Muscle layer of duodenum (tissue), 2 donors: ENCODE measurements at regions not wholly inside any gene's neighbourhood (a gene's known extent, or its start where the extent isn't known, plus 50 kb on each side); places are given as distances from the start of the nearest gene placed in this dataset.
"Not testable (repeated sequence)": the region's sequence is repeated elsewhere in the genome, so short reads cannot be mapped to it uniquely, and the experiment has no call there.

ENCODE experiments used
- H3K27ac ChIP-seq: one replicate; pipeline ENCODE4 v1.7.0; 2013; ENCODE audit warnings: mild to moderate bottlenecking, low read length
- H3K27me3 ChIP-seq: one replicate; pipeline ENCODE4 v1.7.0; 2013; ENCODE audit warnings: low read depth, mild to moderate bottlenecking, control low read depth, low read length
- H3K36me3 ChIP-seq, 2 donors: one replicate each; pipeline ENCODE4 v1.7.0; 2013; ENCODE audit warnings: low read length in 2 of 2, control low read depth in 1 of 2, mild to moderate bottlenecking in 1 of 2; ENCODE audit not compliant: insufficient read depth in 2 of 2, control insufficient read depth in 1 of 2
- H3K4me1 ChIP-seq, 2 donors: one replicate each; pipeline ENCODE4 v1.7.0; 2013; ENCODE audit warnings: low read length in 2 of 2, mild to moderate bottlenecking in 2 of 2, control low read depth in 1 of 2, moderate library complexity in 1 of 2; ENCODE audit not compliant: insufficient read depth in 2 of 2, control insufficient read depth in 1 of 2
- H3K4me3 ChIP-seq, 2 donors: one replicate each; pipeline ENCODE4 v1.7.0; 2013; ENCODE audit warnings: low read length in 2 of 2, low read depth in 1 of 2, mild to moderate bottlenecking in 1 of 2
- H3K9me3 ChIP-seq, 2 donors: one replicate each; pipeline ENCODE4 v1.7.0; 2013; ENCODE audit warnings: low read length in 2 of 2, control low read depth in 1 of 2, mild to moderate bottlenecking in 1 of 2; ENCODE audit not compliant: control insufficient read depth in 1 of 2
- donor health status: healthy.

DNA sequence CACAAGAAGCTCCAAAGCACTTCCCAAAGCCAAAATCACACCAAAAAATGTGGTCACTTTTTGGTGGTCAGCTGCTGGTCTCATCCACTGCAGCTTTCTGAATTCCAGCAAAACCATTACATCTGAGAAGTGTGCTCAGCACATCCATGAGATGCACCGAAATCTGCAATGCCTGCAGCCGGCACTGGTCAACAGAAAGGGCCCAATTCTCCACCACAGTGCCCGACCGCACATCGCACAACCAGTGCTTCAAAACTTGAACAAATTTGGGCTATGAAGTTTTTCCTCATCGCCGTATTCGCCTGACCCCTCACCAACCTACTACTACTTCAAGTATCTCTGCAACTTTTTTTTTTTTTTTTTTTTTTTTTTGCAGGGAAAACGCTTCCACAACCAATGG is 89.9 kb upstream of the LUZP2 start:
- Histone ChIP-seq H3K9me3 (no peaks in the 10 kb centered on the region), H3K36me3 (no peaks in the 10 kb centered on the region), H3K4me3 (no peak overlapping the region), H3K27ac (no peak overlapping the region), H3K4me1 (no peaks in the 10 kb centered on the region), H3K27me3 (no peaks in the 10 kb centered on the region)

DNA sequence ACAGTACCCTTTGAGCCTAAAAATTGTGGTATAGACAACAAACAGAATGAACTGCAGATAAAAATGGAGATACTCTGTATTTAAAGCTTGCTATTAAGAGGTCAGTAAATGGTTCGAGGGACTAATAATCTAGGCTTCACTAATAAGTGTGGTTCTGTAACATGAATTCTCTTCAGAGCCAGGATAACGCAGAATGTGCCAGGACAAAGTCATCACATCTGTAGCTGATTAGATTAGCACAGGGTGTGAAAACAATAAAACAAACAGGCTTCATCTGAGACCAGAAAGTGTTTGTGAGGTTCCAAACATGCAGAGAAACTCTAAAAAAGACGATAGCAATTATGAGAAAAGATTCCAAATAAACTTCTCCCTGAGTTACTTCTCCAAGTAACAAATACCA is 89.1 kb upstream of the LUZP2 start:
- H3K36me3 ChIP-seq = no peaks in the 10 kb centered on the region
- no peak overlapping the region for H3K27ac ChIP-seq
- no peaks in the 10 kb centered on the region for H3K27me3 ChIP-seq
- H3K4me3 ChIP-seq = no peak overlapping the region
- H3K9me3 ChIP-seq = no peaks in the 10 kb centered on the region
- H3K4me1 ChIP-seq = no peaks in the 10 kb centered on the region

DNA sequence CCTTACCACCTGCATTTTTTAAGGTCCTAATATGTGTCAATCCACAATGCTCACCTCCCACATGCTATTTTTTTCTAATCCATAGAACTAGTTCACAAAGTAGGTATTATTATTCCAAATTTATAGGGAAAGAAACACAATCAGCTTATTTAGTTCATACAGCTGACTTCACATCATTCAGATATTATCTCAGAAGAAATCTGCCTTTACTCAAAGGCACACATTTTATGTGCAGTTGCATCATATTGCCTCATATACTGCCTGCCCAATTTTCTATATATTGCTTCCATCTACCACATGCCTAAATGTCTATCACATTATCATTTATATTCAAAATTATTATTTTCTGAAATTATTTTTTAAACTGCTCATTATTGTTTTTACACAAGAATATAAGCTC is 88.7 kb upstream of the LUZP2 start:
- no peaks in the 10 kb centered on the region for H3K36me3 ChIP-seq
- no peaks in the 10 kb centered on the region for H3K27me3 ChIP-seq
- H3K27ac ChIP-seq = no peak overlapping the region
- no peak overlapping the region for H3K4me3 ChIP-seq
- no peaks in the 10 kb centered on the region for H3K4me1 ChIP-seq
- no peaks in the 10 kb centered on the region for H3K9me3 ChIP-seq

DNA sequence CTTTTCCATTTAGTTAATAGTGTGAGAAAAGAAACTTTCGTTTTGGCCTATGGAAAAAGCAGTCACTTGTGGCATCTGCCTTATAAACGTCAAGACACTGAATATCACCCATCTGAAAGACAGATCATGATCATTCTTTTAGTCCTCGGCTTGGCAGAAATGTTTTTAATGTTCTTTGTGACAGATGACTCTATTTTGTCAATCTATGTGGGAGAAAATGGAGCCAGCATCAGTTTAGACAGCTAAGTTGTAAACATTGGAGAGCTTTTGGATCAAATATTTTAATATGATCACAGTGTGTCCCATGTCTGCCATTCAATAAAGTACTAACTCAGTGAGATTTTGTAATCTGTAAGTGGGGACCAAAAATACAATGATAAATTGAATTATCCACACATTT is 85.1 kb upstream of the LUZP2 start:
- no peaks in the 10 kb centered on the region for H3K9me3 ChIP-seq
- no peak overlapping the region for H3K4me3 ChIP-seq
- H3K27ac ChIP-seq = no peak overlapping the region
- no peaks in the 10 kb centered on the region for H3K4me1 ChIP-seq
- no peaks in the 10 kb centered on the region for H3K27me3 ChIP-seq
- H3K36me3 ChIP-seq = no peaks in the 10 kb centered on the region

DNA sequence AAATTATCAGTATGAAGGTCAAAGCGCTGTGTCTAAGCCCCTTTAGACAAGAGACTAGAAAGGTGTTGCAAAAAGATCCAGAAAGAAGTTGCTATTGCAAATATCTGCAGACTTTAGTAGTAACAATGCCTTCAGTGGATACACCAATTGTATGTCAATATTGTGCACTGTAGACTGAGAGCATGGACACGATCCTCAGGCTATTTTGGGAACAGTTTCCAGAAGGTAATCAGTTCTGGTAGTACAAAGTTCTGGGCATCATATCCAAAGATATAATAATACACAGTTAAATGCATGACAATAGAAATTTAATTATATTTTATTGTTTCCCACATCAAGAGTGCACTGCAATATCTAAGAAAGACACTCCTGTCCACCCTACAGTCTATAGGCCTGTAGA is 84.1 kb upstream of the LUZP2 start:
- Histone ChIP-seq H3K9me3 (no peaks in the 10 kb centered on the region), H3K36me3 (no peaks in the 10 kb centered on the region), H3K4me1 (no peaks in the 10 kb centered on the region), H3K4me3 (no peak overlapping the region), H3K27ac (no peak overlapping the region), H3K27me3 (no peaks in the 10 kb centered on the region)

DNA sequence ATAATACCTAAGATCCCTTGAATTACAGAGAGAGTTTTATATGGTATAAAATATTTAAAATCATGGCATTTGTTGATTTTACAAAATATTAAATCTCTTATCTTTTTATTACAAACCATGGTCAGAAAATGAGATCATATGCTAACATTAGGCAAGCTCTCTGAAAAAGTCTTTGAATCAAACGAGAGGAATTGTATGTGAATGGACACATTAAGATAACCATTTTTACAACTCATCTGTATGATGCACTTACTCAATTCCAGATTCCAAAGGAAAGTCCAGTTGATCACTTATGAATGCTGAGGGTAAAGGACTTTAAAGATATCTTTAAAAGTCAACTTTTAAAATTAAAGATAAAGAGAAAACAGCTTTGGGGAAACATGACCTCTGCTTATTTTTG is 83.5 kb upstream of the LUZP2 start:
- Histone ChIP-seq H3K27ac (no peak overlapping the region), H3K4me1 (no peaks in the 10 kb centered on the region), H3K9me3 (no peaks in the 10 kb centered on the region), H3K36me3 (no peaks in the 10 kb centered on the region), H3K4me3 (no peak overlapping the region), H3K27me3 (no peaks in the 10 kb centered on the region)

DNA sequence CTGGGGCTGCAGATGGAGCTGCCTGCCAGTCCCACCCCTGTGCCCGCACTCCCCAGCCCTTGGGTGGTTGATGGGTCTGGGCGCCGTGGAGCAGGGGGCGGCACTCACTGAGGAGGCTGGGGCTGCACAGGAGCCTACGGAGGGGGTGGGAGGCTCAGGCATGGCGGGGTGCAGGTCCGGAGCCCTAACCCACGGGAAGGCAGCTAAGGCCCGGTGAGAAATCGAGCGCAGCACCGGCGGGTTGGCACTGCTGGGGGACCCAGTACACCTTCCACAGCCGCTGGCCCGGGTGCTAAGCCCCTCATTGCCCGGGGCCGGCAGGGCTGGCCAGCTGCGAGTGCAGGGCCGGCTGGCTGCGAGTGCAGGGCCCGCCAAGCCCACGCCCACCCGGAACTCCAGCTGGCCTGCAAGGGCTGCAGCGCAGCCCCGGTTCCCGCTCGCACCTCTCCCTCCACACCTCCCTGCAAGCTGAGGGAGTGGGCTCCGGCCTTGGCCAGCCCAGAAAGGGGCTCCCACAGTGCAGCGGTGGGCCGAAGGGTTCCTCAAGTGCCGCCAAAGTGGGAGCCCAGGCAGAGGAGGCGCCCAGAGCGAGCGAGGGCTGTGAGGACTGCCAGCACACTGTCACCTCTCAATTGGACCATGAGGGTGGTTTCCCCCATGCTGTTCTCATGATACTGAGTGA is 80.8 kb upstream of the LUZP2 start:
- not testable (repeated sequence) for H3K27ac ChIP-seq, H3K27me3 ChIP-seq, H3K9me3 ChIP-seq, H3K4me3 ChIP-seq, H3K4me1 ChIP-seq, H3K36me3 ChIP-seq

DNA sequence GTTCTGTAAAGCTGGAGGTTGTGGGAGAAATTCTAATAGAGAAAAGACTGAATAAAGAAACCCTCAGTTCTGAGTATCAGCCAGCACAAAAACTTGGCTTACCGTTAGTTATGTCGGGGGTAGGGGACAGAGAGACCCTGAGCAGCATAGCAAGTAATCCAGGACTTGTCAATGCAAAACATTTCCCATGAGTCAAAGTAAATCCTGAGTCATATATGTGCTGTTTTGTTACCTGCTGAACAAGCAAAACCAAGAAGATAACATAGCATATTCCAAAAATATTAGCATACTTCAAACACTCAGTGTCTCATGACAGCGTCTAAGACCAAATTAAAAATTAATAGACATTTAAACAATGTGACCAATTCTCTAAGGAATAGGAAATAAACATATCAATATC is 75.1 kb upstream of the LUZP2 start:
- H3K27me3 ChIP-seq = no peaks in the 10 kb centered on the region

DNA sequence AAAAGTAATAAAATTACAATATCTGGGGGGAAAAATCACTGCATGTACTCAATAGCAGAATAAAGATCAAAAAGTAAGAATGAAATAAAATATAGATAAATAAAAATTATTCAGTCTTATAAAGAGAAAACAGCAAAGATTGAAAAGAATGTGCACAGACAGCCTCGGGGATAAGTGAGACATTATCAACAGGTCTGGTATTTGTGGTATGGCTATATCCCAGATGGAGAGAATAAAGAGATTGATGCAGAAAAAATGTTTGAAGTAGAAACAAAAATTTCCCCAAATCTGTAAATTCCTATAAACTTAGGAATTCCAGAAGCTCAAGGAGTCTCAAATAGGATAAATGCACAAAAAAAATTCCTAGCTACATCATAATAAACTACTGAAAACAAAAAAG is 74.5 kb upstream of the LUZP2 start:
- Histone ChIP-seq H3K9me3 (no peaks in the 10 kb centered on the region), H3K4me3 (no peak overlapping the region), H3K27me3 (no peaks in the 10 kb centered on the region), H3K27ac (no peak overlapping the region), H3K4me1 (no peaks in the 10 kb centered on the region), H3K36me3 (no peaks in the 10 kb centered on the region)

More for the DNA sequence above, 75.1 kb upstream of the LUZP2 start:
- Histone ChIP-seq H3K36me3 (no peaks in the 10 kb centered on the region), H3K27ac (no peak overlapping the region), H3K4me3 (no peak overlapping the region), H3K9me3 (no peaks in the 10 kb centered on the region), H3K4me1 (no peaks in the 10 kb centered on the region)

DNA sequence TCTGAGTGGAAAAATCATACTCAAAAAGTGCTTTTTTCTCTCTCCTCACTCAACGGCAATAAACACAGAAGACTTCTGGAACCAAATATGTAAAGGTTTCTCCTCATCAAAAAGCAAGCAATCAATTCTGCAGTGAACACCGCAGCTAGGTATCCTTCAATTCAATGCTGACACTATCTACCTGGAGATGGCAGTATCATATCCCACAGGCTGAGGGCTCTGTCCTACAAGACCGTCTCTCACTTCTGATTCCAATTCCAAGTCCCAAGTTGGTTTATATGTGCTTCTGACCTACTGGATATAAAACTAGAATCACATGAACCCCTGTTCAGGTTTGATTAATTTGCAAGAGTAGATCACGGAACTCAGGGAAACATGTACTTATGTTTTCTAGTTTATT is 59.7 kb upstream of the LUZP2 start:
- H3K27me3 ChIP-seq = no peaks in the 10 kb centered on the region
- H3K4me3 ChIP-seq = no peak overlapping the region
- H3K36me3 ChIP-seq = no peaks in the 10 kb centered on the region
- no peaks in the 10 kb centered on the region for H3K4me1 ChIP-seq
- no peak overlapping the region for H3K27ac ChIP-seq
- H3K9me3 ChIP-seq = no peaks in the 10 kb centered on the region
